ENCODE measurements at regions not wholly inside any gene's neighbourhood (a gene's known extent, or its start where the extent isn't known, plus 50 kb on each side); places are given as distances from the start of the nearest gene placed in this dataset.
"Not testable (repeated sequence)": the region's sequence is repeated elsewhere in the genome, so short reads cannot be mapped to it uniquely, and the experiment has no call there.

- DNase-seq = no peak
These were observed 962.2 kb upstream of the PCDH20 start for GRCh38 chr13:62377838-62378237.

GRCh38 chr13:62375653-62376052 lies 960.0 kb upstream of the PCDH20 start:
- peak; percentile 44 for DNase-seq

GRCh38 chr13:62371737-62372136 lies 956.1 kb upstream of the PCDH20 start:
- no peak for DNase-seq

- not testable (repeated sequence) for DNase-seq
These were observed 952.3 kb upstream of the PCDH20 start for GRCh38 chr13:62367971-62368370.

GRCh38 chr13:62360609-62361008 lies 945.0 kb upstream of the PCDH20 start:
- peak; percentile 64 for DNase-seq

- DNase-seq = no peak
These were observed 942.9 kb upstream of the PCDH20 start for GRCh38 chr13:62358646-62358932.

- DNase-seq = peak; percentile 15
These were observed 942.4 kb upstream of the PCDH20 start for GRCh38 chr13:62357887-62358645.

GRCh38 chr13:62356977-62357376 lies 941.3 kb upstream of the PCDH20 start:
- DNase-seq = no peak

GRCh38 chr13:62337109-62337880 lies 921.6 kb upstream of the PCDH20 start:
- DNase-seq = no peak

- DNase-seq = no peak
These were observed 920.9 kb upstream of the PCDH20 start for GRCh38 chr13:62336507-62336906.

- DNase-seq = no peak
These were observed 917.8 kb upstream of the PCDH20 start for GRCh38 chr13:62333466-62333865.

- DNase-seq = no peak
These were observed 915.7 kb upstream of the PCDH20 start for GRCh38 chr13:62331384-62331783.

- no peak for DNase-seq
These were observed 911.7 kb upstream of the PCDH20 start for GRCh38 chr13:62327367-62327766.

GRCh38 chr13:62324842-62325241 lies 909.2 kb upstream of the PCDH20 start:
- no peak for DNase-seq

GRCh38 chr13:62321895-62322294 lies 906.2 kb upstream of the PCDH20 start:
- no peak for DNase-seq

- no peak for DNase-seq
These were observed 905.5 kb upstream of the PCDH20 start for GRCh38 chr13:62321139-62321538.

GRCh38 chr13:62320129-62321108 lies 904.8 kb upstream of the PCDH20 start:
- peak; percentile 54 for DNase-seq

GRCh38 chr13:62309904-62310303 lies 894.3 kb upstream of the PCDH20 start:
- DNase-seq = no peak

GRCh38 chr13:62305756-62306155 lies 890.1 kb upstream of the PCDH20 start:
- no peak for DNase-seq

GRCh38 chr13:62302341-62302740 lies 886.7 kb upstream of the PCDH20 start:
- no peak for DNase-seq

- no peak for DNase-seq
These were observed 884.3 kb upstream of the PCDH20 start for GRCh38 chr13:62299988-62300387.

- DNase-seq = no peak
These were observed 881.2 kb upstream of the PCDH20 start for GRCh38 chr13:62296812-62297211.

GRCh38 chr13:62294244-62294643 lies 878.6 kb upstream of the PCDH20 start:
- no peak for DNase-seq
